ENCODE measurements at regions not wholly inside any gene's neighbourhood (a gene's known extent, or its start where the extent isn't known, plus 50 kb on each side); places are given as distances from the start of the nearest gene placed in this dataset.

DNA sequence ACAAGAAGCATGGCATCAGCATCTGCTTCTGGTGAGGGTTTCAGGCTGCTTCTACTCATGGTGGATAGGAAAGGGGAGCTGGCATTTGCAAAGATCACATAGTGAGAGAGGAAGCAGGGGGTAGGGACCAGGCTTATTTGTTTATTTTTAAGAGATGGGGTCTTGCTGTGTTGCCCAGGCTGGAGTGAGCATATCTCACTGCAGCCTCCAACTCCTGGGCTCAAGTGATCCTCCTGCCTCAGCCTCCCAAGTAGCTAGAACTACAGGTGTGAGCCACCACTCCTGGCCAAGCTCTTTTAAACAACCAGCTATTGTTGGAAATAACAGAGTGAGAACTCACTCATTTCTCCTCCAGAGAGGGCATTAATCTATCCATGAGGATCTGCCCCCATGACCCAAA lies 138.8 kb upstream of the FOXN2 start:
- Histone ChIP-seq H4K20me1 (ENCODE audit: insufficient read depth, low read length) (no peaks in the 10 kb centered on the region), H2AFZ (ENCODE audit: low read length) (no peak overlapping the region), H3K4me2 (ENCODE audit: low read depth, low read length) (no peak overlapping the region), H3K27me3 (ENCODE audit: control insufficient read depth in 1 of 2, insufficient read depth in 2 of 2, low read length in 2 of 2) (peaks cover 0 to 3% of the 10 kb centered on the region in 2 experiments; a peak in 1 of 5 replicates), H3K9ac (ENCODE audit: insufficient read depth, low read depth, low read length) (no peak overlapping the region), H3K4me1 (ENCODE audit: insufficient read depth, low read length) (peaks cover 17% of the 10 kb centered on the region), H3K27ac (ENCODE audit: extremely low read length, insufficient read depth, low read length) (no peak overlapping the region), H3K36me3 (replicated peaks in 1 of 2; ENCODE audit: control insufficient read depth in 1 of 2, insufficient read depth in 2 of 2, low read length in 2 of 2) (no peaks in the 10 kb centered on the region), H3K79me2 (ENCODE audit: insufficient read depth, low read length) (no peaks in the 10 kb centered on the region), H3K9me3 (ENCODE audit: low read length) (no peaks in the 10 kb centered on the region), H3K4me3 (replicated peaks in 1 of 3; ENCODE audit: insufficient read depth in 1 of 3, low read depth in 2 of 3, low read length in 3 of 3) (no peak overlapping the region)
- FAIRE-seq (no peak), DNase-seq (ENCODE audit: low spot score) (no peak), ATAC-seq (no peak; the same call in 2 of the 3 replicates)
- intact Hi-C loops (cut with micrococcal nuclease; ENCODE audit: unreplicated experiment) = no loop called here
- TF ChIP-seq, protein P1, sequence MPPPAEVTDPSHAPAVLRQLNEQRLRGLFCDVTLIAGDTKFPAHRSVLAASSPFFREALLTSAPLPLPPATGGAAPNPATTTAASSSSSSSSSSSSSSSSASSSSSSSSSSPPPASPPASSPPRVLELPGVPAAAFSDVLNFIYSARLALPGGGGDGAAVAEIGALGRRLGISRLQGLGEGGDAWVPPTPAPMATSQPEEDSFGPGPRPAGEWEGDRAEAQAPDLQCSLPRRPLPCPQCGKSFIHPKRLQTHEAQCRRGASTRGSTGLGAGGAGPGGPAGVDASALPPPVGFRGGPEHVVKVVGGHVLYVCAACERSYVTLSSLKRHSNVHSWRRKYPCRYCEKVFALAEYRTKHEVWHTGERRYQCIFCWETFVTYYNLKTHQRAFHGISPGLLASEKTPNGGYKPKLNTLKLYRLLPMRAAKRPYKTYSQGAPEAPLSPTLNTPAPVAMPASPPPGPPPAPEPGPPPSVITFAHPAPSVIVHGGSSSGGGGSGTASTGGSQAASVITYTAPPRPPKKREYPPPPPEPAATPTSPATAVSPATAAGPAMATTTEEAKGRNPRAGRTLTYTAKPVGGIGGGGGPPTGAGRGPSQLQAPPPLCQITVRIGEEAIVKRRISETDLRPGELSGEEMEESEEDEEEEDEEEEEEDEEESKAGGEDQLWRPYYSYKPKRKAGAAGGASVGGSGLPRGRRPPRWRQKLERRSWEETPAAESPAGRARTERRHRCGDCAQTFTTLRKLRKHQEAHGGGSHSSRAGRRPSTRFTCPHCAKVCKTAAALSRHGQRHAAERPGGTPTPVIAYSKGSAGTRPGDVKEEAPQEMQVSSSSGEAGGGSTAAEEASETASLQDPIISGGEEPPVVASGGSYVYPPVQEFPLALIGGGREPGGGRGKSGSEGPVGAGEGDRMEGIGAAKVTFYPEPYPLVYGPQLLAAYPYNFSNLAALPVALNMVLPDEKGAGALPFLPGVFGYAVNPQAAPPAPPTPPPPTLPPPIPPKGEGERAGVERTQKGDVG (CRISPR knock-in tag; IDR thresholded peaks at IDR 0.05; ENCODE audit: borderline replicate concordance) = no peak
- TF ChIP-seq, protein P2, sequence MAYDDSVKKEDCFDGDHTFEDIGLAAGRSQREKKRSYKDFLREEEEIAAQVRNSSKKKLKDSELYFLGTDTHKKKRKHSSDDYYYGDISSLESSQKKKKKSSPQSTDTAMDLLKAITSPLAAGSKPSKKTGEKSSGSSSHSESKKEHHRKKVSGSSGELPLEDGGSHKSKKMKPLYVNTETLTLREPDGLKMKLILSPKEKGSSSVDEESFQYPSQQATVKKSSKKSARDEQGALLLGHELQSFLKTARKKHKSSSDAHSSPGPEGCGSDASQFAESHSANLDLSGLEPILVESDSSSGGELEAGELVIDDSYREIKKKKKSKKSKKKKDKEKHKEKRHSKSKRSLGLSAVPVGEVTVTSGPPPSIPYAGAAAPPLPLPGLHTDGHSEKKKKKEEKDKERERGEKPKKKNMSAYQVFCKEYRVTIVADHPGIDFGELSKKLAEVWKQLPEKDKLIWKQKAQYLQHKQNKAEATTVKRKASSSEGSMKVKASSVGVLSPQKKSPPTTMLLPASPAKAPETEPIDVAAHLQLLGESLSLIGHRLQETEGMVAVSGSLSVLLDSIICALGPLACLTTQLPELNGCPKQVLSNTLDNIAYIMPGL (CRISPR knock-in tag; IDR thresholded peaks at IDR 0.05; ENCODE audit: borderline replicate concordance in 1 of 2, low read depth in 1 of 2) = no peak
- TF ChIP-seq GTF2F1 (IDR thresholded peaks at IDR 0.05; ENCODE audit: low read length) = no peak
- TF ChIP-seq ZNF205 (CRISPR knock-in tag; IDR thresholded peaks at IDR 0.05) = no peak
- TF ChIP-seq, protein P3, sequence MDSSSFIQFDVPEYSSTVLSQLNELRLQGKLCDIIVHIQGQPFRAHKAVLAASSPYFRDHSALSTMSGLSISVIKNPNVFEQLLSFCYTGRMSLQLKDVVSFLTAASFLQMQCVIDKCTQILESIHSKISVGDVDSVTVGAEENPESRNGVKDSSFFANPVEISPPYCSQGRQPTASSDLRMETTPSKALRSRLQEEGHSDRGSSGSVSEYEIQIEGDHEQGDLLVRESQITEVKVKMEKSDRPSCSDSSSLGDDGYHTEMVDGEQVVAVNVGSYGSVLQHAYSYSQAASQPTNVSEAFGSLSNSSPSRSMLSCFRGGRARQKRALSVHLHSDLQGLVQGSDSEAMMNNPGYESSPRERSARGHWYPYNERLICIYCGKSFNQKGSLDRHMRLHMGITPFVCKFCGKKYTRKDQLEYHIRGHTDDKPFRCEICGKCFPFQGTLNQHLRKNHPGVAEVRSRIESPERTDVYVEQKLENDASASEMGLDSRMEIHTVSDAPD (CRISPR knock-in tag; IDR thresholded peaks at IDR 0.05) = no peak
- no peak for TF ChIP-seq ZNF607 (CRISPR knock-in tag; IDR thresholded peaks at IDR 0.05; ENCODE audit: borderline replicate concordance)
- TF ChIP-seq ZKSCAN5 (CRISPR knock-in tag; IDR thresholded peaks at IDR 0.05) = no peak
- TF ChIP-seq, protein P4, sequence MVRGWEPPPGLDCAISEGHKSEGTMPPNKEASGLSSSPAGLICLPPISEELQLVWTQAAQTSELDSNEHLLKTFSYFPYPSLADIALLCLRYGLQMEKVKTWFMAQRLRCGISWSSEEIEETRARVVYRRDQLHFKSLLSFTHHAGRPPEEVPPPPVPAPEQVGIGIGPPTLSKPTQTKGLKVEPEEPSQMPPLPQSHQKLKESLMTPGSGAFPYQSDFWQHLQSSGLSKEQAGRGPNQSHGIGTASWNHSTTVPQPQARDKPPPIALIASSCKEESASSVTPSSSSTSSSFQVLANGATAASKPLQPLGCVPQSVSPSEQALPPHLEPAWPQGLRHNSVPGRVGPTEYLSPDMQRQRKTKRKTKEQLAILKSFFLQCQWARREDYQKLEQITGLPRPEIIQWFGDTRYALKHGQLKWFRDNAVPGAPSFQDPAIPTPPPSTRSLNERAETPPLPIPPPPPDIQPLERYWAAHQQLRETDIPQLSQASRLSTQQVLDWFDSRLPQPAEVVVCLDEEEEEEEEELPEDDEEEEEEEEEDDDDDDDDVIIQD (CRISPR knock-in tag; IDR thresholded peaks at IDR 0.05; ENCODE audit: low read depth) = no peak
- TF ChIP-seq ZNF121 (CRISPR knock-in tag; IDR thresholded peaks at IDR 0.05) = peak; percentile 41; the same call in 1 of the 2 replicates
- TF ChIP-seq PPARG (CRISPR knock-in tag; conservative IDR thresholded peaks at IDR 0.05) = no peak
- no peak for TF ChIP-seq NCOA1 (CRISPR knock-in tag; IDR thresholded peaks at IDR 0.05)
- TF ChIP-seq, protein P5, sequence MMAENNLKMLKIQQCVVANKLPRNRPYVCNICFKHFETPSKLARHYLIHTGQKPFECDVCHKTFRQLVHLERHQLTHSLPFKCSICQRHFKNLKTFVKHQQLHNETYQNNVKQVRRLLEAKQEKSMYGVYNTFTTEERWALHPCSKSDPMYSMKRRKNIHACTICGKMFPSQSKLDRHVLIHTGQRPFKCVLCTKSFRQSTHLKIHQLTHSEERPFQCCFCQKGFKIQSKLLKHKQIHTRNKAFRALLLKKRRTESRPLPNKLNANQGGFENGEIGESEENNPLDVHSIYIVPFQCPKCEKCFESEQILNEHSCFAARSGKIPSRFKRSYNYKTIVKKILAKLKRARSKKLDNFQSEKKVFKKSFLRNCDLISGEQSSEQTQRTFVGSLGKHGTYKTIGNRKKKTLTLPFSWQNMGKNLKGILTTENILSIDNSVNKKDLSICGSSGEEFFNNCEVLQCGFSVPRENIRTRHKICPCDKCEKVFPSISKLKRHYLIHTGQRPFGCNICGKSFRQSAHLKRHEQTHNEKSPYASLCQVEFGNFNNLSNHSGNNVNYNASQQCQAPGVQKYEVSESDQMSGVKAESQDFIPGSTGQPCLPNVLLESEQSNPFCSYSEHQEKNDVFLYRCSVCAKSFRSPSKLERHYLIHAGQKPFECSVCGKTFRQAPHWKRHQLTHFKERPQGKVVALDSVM (CRISPR knock-in tag; IDR thresholded peaks at IDR 0.05) = peak; percentile 80
- in situ Hi-C loops (cut with HindIII; ENCODE audit: extremely low pct_ligation_motif_present, low pct_unique_long_range_greater_than_20kb) = no loop called here
- POLR2A ChIA-PET = no interaction called here
- no TSS peak for BruUV-seq (replicated peaks)
- CTCF ChIA-PET (ENCODE audit: low intra/inter-chr PET ratio, low total read pairs) = no interaction called here
